ENCODE measurements at regions not wholly inside any gene's neighbourhood (a gene's known extent, or its start where the extent isn't known, plus 50 kb on each side); places are given as distances from the start of the nearest gene placed in this dataset.

DNA sequence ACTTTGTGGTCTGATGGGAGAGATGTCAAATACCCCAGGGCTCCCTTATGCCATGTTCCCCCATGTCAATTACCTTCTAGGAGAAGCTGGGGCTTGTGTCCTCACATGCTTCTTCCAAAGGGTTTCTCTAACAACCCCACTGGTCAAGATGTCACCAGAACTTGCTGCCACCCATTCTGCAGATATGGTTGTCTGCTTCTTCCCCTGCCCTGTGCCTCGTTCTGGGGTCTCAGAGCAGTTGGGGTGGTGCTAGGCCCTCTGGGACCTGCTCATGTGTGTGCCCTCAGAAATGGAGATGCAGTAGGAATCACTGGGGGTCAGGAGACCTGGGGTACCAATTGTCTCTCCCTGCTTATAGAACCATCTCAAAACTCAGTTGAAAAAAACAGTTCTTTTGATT lies 268.6 kb downstream of the MYCN start:
- Histone ChIP-seq H3K9ac (no peak overlapping the region), H3K9me2 (no peaks in the 10 kb centered on the region), H4K20me1 (ENCODE audit: insufficient read depth) (no peaks in the 10 kb centered on the region), H3K9me3 (no peaks in the 10 kb centered on the region), H3K4me3 (ENCODE audit: low read depth in 2 of 2, low read length in 1 of 2) (no peak overlapping the region), H3F3A (replicated peaks; ENCODE audit: insufficient read depth) (no peaks in the 10 kb centered on the region), H3K79me2 (ENCODE audit: insufficient read depth) (no peaks in the 10 kb centered on the region), H3K4me1 (ENCODE audit: control insufficient read depth in 1 of 2, insufficient read depth in 2 of 2, low read depth in 1 of 2, low read length in 1 of 2) (no peaks in the 10 kb centered on the region), H3K27ac (ENCODE audit: low read depth in 2 of 2, low read length in 1 of 2) (no peak overlapping the region), H3K36me3 (replicated peaks in 1 of 2; ENCODE audit: control insufficient read depth in 1 of 2, insufficient read depth in 2 of 2, low read length in 1 of 2) (no peaks in the 10 kb centered on the region), H3K27me3 (ENCODE audit: insufficient read depth) (no peaks in the 10 kb centered on the region), H3K4me2 (no peak overlapping the region), H2AFZ (ENCODE audit: low read depth) (no peak overlapping the region)
- no peak for DNase-seq
- ChIA-PET CTCF (interaction anchor here (0.7 to 1.9 kb wide), 4 partner anchors 10 to 269 kb away, joined by 3 to 11 read pairs (median 3); no protein-coding TSS in a partner anchor), POLR2A (no interaction called here)
- 18% methylated on average over 1 of the region's 1 CpG for WGBS (ENCODE audit: low lambda C conversion rate)
- TF ChIP-seq, protein P1, sequence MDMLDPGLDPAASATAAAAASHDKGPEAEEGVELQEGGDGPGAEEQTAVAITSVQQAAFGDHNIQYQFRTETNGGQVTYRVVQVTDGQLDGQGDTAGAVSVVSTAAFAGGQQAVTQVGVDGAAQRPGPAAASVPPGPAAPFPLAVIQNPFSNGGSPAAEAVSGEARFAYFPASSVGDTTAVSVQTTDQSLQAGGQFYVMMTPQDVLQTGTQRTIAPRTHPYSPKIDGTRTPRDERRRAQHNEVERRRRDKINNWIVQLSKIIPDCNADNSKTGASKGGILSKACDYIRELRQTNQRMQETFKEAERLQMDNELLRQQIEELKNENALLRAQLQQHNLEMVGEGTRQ (IDR thresholded peaks at IDR 0.05; ENCODE audit: borderline replicate concordance, low read depth, low read length) = no peak
- TF ChIP-seq MEF2A (IDR thresholded peaks at IDR 0.05; ENCODE audit: borderline replicate concordance, low read depth) = no peak
- no peak for TF ChIP-seq REST (IDR thresholded peaks at IDR 0.05; ENCODE audit: low read depth, low read length)
- no peak for TF ChIP-seq TAF1 (IDR thresholded peaks at IDR 0.05; ENCODE audit: borderline replicate concordance, low read depth, low read length)
- TF ChIP-seq EZH2phosphoT487 (IDR thresholded peaks at IDR 0.05; ENCODE audit: borderline replicate concordance, low read depth) = no peak
- TF ChIP-seq, protein P2, sequence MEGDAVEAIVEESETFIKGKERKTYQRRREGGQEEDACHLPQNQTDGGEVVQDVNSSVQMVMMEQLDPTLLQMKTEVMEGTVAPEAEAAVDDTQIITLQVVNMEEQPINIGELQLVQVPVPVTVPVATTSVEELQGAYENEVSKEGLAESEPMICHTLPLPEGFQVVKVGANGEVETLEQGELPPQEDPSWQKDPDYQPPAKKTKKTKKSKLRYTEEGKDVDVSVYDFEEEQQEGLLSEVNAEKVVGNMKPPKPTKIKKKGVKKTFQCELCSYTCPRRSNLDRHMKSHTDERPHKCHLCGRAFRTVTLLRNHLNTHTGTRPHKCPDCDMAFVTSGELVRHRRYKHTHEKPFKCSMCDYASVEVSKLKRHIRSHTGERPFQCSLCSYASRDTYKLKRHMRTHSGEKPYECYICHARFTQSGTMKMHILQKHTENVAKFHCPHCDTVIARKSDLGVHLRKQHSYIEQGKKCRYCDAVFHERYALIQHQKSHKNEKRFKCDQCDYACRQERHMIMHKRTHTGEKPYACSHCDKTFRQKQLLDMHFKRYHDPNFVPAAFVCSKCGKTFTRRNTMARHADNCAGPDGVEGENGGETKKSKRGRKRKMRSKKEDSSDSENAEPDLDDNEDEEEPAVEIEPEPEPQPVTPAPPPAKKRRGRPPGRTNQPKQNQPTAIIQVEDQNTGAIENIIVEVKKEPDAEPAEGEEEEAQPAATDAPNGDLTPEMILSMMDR (IDR thresholded peaks at IDR 0.05) = no peak
- no peak for TF ChIP-seq YY1 (IDR thresholded peaks at IDR 0.05; ENCODE audit: low read depth)
- TF ChIP-seq TEAD4 (IDR thresholded peaks at IDR 0.05; ENCODE audit: borderline replicate concordance, insufficient read depth) = no peak
- no peak for TF ChIP-seq JUND (IDR thresholded peaks at IDR 0.05)
- no peak for TF ChIP-seq NFIC (IDR thresholded peaks at IDR 0.05; ENCODE audit: borderline replicate concordance)
- TF ChIP-seq CHD2 (IDR thresholded peaks at IDR 0.05; ENCODE audit: low read length, partially characterized antibody) = no peak
- TF ChIP-seq SIN3A (IDR thresholded peaks at IDR 0.05; ENCODE audit: borderline replicate concordance, low read depth, low read length) = no peak
- TF ChIP-seq RXRA (IDR thresholded peaks at IDR 0.05; ENCODE audit: borderline replicate concordance, low read depth) = no peak
- TF ChIP-seq POLR2AphosphoS5 (IDR thresholded peaks at IDR 0.05; ENCODE audit: low read depth, low read length) = no peak
- TF ChIP-seq ELF1 (IDR thresholded peaks at IDR 0.05) = no peak
- no peak for TF ChIP-seq NRF1 (IDR thresholded peaks at IDR 0.05; ENCODE audit: low read depth, low read length)
- no peak for TF ChIP-seq PBX3 (IDR thresholded peaks at IDR 0.05)
- TF ChIP-seq GATA2 (CRISPR knock-in tag; IDR thresholded peaks at IDR 0.05) = no peak
